Endothelial cell (in vitro differentiated cells): ENCODE measurements at regions not wholly inside any gene's neighbourhood (a gene's known extent, or its start where the extent isn't known, plus 50 kb on each side); places are given as distances from the start of the nearest gene placed in this dataset.
"Not testable (repeated sequence)": the region's sequence is repeated elsewhere in the genome, so short reads cannot be mapped to it uniquely, and the experiment has no call there.

Experiments used
- DNase-seq: peaks from one replicate; pipeline ENCODE4 v3.0.0; 2021; ENCODE audit warnings: low spot score
- H3K27ac Mint-ChIP-seq: one replicate; pipeline ENCODE4 v1.8.0; 2021; ENCODE audit warnings: mixed read lengths, inconsistent platforms; ENCODE audit not compliant: unreplicated experiment
- H3K27me3 Mint-ChIP-seq: one replicate; pipeline ENCODE4 v1.8.0; 2021; ENCODE audit warnings: mild to moderate bottlenecking, moderate library complexity, mixed read lengths, inconsistent platforms; ENCODE audit not compliant: unreplicated experiment
- H3K36me3 Mint-ChIP-seq: one replicate; pipeline ENCODE4 v1.8.0; 2021; ENCODE audit warnings: mild to moderate bottlenecking, low read depth, mixed read lengths, inconsistent platforms; ENCODE audit not compliant: unreplicated experiment
- H3K4me1 Mint-ChIP-seq: one replicate; pipeline ENCODE4 v1.8.0; 2021; ENCODE audit warnings: mild to moderate bottlenecking, mixed read lengths, inconsistent platforms; ENCODE audit not compliant: unreplicated experiment
- H3K4me3 Mint-ChIP-seq: one replicate; pipeline ENCODE4 v1.8.0; 2021; ENCODE audit warnings: mild to moderate bottlenecking, mixed read lengths, inconsistent platforms; ENCODE audit not compliant: unreplicated experiment
- H3K9me3 Mint-ChIP-seq: one replicate; pipeline ENCODE4 v1.8.0; 2021; ENCODE audit warnings: mixed read lengths, inconsistent platforms; ENCODE audit not compliant: unreplicated experiment
- TF ChIP-seq, protein P1 (sequence below): fragments of 200-600 bp; sonication (generic); IDR thresholded peaks from one replicate; pipeline ENCODE4 v1.5.0; 2021; ENCODE audit warnings: antibody characterized with exemption; ENCODE audit not compliant: unreplicated experiment

DNA sequence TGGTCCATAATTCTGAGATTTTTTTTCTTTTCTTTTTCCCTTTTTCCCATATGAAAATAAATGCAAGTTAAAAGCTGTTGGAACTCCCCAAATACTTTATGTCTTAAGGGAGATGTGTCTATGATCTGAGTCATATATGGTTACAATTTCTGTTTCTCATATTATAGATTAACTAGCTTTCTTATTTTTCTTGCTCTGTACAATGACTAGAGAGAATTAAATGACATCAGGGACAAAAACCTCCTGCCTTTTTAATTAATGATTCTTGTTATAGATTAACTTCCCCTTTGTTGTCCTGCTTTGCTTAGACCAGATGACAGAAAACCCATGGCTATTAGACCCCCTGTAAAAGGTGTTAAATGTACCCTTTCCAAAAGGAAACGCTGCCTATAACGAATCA lies 643.9 kb upstream of the NXPH2 start:
- no peaks in the 10 kb centered on the region for H3K9me3 Mint-ChIP-seq
- H3K4me3 Mint-ChIP-seq, result no peak overlapping the region
- TF ChIP-seq, protein P1, sequence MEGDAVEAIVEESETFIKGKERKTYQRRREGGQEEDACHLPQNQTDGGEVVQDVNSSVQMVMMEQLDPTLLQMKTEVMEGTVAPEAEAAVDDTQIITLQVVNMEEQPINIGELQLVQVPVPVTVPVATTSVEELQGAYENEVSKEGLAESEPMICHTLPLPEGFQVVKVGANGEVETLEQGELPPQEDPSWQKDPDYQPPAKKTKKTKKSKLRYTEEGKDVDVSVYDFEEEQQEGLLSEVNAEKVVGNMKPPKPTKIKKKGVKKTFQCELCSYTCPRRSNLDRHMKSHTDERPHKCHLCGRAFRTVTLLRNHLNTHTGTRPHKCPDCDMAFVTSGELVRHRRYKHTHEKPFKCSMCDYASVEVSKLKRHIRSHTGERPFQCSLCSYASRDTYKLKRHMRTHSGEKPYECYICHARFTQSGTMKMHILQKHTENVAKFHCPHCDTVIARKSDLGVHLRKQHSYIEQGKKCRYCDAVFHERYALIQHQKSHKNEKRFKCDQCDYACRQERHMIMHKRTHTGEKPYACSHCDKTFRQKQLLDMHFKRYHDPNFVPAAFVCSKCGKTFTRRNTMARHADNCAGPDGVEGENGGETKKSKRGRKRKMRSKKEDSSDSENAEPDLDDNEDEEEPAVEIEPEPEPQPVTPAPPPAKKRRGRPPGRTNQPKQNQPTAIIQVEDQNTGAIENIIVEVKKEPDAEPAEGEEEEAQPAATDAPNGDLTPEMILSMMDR, result no peak
- H3K27me3 Mint-ChIP-seq, result no peaks in the 10 kb centered on the region
- DNase-seq, result no peak
- no peak overlapping the region for H3K27ac Mint-ChIP-seq
- H3K36me3 Mint-ChIP-seq, result no peaks in the 10 kb centered on the region
- no peaks in the 10 kb centered on the region for H3K4me1 Mint-ChIP-seq

DNA sequence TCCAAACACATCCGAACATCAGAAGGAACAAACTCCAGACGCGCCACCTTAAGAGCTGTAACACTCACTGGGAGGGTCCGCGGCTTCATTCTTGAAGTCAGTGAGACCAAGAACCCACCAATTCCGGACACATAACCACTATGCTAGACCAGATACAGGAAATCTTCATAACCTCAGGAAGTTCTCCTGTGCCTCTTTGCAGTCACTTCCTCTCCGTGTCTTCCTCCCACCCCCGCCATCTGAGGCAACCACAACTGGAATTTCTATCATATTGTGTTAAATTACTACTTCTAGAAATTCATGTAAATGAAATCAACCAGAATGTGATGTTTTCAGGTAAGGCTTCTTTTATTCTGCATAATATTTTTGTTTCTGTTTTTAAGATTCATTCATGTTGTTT lies 631.0 kb upstream of the NXPH2 start:
- Mint-ChIP-seq H3K4me1 (peaks cover 8% of the 10 kb centered on the region), H3K27ac (peak overlapping the region; percentile 31), H3K36me3 (no peaks in the 10 kb centered on the region), H3K9me3 (no peaks in the 10 kb centered on the region), H3K4me3 (peak overlapping the region; percentile 63), H3K27me3 (peaks cover 2% of the 10 kb centered on the region)
- no peak for DNase-seq
- TF ChIP-seq, protein P1, result no peak

DNA sequence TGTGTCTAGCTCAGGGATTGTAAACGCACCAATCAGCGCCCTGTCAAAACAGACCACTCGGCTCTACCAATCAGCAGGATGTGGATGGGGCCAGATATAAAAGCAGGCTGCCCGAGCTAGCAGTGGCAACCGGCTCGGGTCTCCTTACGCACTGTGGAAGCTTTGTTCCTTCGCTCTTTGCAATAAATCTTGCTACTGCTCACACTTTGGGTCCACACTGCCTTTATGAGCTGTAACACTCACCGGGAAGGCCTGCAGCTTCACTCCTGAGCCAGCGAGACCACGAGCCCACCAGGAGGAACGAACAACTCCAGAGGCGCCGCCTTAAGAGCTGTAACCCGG lies 630.6 kb upstream of the NXPH2 start:
- H3K4me1 Mint-ChIP-seq, H3K4me3 Mint-ChIP-seq, H3K36me3 Mint-ChIP-seq, DNase-seq, H3K9me3 Mint-ChIP-seq, H3K27me3 Mint-ChIP-seq: not testable (repeated sequence)
- peak overlapping the region; percentile 31 for H3K27ac Mint-ChIP-seq

DNA sequence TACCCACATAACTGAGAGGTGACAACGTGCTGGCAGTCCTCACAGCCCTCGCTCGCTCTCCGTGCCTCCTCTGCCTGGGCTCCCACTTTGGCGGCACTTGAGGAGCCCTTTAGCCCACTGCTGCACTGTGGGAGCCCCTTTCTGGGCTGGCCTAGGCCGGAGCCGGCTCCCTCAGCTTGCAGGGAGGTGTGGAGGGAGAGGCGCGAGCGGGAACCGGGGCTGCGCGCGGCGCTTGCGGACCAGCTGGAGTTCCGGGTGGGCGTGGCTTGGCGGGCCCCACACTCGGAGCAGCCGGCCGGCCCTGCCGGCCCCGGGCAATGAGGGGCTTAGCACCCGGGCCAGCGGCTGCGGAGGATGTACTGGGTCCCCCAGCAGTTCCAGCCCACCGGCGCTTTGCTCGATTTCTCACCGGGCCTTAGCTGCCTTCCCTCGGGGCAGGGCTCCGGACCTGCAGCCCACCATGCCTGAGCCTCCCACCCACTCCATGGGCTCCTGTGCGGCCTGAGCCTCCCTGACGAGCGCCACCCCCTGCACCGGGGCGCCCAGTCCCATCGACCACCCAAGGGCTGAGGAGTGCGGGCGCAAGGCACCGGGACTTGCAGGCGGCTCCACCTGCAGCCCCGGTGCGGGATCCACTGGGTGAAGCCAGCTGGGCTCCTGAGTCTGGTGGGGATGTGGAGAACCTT lies 630.1 kb upstream of the NXPH2 start:
- not testable (repeated sequence) for H3K36me3 Mint-ChIP-seq, H3K9me3 Mint-ChIP-seq, H3K4me1 Mint-ChIP-seq, H3K27me3 Mint-ChIP-seq, DNase-seq, H3K27ac Mint-ChIP-seq, H3K4me3 Mint-ChIP-seq

DNA sequence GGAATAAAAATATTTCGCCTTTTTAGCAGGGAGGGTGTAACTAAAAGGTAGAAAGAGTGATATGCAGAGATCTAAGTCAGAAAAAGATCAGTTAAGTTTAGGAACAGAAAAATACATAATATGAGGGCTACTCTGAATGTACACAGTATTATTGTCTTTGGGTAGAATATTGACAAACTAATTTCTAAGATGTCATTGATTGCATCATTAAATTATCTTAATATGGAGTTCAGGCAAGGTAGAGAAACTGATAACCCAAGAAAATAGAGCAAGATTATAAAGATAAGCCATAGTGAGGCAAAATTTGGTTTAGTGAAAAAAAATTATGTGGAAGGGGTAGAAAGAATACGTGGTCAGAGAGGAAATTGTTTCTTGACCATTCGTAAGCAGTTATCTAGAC lies 629.0 kb upstream of the NXPH2 start:
- TF ChIP-seq, protein P1, result no peak
- H3K27me3 Mint-ChIP-seq, result peaks cover 2% of the 10 kb centered on the region
- H3K4me3 Mint-ChIP-seq, result no peak overlapping the region

DNA sequence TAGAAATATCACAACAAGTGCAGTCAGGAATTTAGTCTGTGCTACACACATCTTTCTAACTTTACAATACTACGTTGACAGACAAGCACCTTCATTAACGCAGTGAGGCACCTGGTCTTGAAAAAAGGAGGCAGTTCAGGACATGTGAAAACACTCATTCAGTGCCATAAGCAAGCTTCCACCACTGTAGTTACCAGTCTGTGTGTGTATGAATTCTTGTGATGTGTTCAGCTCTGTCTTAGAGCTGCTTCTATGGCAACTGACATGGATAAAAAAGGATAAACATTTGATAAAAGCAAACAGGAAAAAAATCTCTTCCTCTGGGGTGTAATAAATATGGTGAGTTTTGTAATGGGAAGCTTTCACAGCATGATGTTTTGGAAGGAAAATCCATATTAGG lies 623.8 kb upstream of the NXPH2 start:
- TF ChIP-seq, protein P1, result no peak
- DNase-seq, result no peak
- H3K4me1 Mint-ChIP-seq, result no peaks in the 10 kb centered on the region
- H3K4me3 Mint-ChIP-seq, result no peak overlapping the region
- H3K9me3 Mint-ChIP-seq, result no peaks in the 10 kb centered on the region
- no peak overlapping the region for H3K27ac Mint-ChIP-seq
- H3K36me3 Mint-ChIP-seq, result no peaks in the 10 kb centered on the region
- H3K27me3 Mint-ChIP-seq, result no peaks in the 10 kb centered on the region

More for the DNA sequence above, 629.0 kb upstream of the NXPH2 start:
- DNase-seq, result no peak
- Mint-ChIP-seq H3K27ac (no peak overlapping the region), H3K4me1 (peaks cover 8% of the 10 kb centered on the region), H3K9me3 (no peaks in the 10 kb centered on the region), H3K36me3 (no peaks in the 10 kb centered on the region)
